Right lobe of liver (tissue), 6 donors: ENCODE measurements at regions not wholly inside any gene's neighbourhood (a gene's known extent, or its start where the extent isn't known, plus 50 kb on each side); places are given as distances from the start of the nearest gene placed in this dataset.

Experiments
- ATAC-seq, 4 donors: fragments of 200-7000 bp; cut with Tn5 transposase; one replicate each; pipeline ENCODE4 v1.9.1; 2020; ENCODE audit warnings: mild to moderate bottlenecking in 4 of 4, moderate library complexity in 4 of 4
- DNase-seq, 3 donors: peaks; one replicate each; pipeline ENCODE4 v3.0.0-alpha.2; 2020
- H3K27ac ChIP-seq, 3 donors: fragments of 200-600 bp; one replicate each; pipeline ENCODE4 v1.8.0; 2022
- H3K27me3 ChIP-seq, 2 donors: fragments of 200-600 bp; one replicate each; pipeline ENCODE4 v1.8.0; 2022
- H3K36me3 ChIP-seq, 4 donors: fragments of 200-600 bp; sonication (generic) in 1 of 4; one replicate each; pipeline versions ENCODE4 v1.5.1 to v1.8.0; 2017 to 2022; ENCODE audit warnings: control low read depth in 1 of 4
- H3K4me1 ChIP-seq, 4 donors: fragments of 200-600 bp; sonication (generic) in 1 of 4; one replicate each; pipeline versions ENCODE4 v1.5.1 to v1.8.0; 2017 to 2022; ENCODE audit warnings: control low read depth in 1 of 4
- H3K4me3 ChIP-seq, 3 donors: fragments of 200-600 bp; one replicate each; pipeline ENCODE4 v1.8.0; 2022
- H3K9me3 ChIP-seq, 4 donors: fragments of 200-600 bp; sonication (generic) in 1 of 4; one replicate each; pipeline versions ENCODE4 v1.5.1 to v1.8.0; 2017 to 2022; ENCODE audit warnings: control low read depth in 1 of 4
- POLR2A ChIP-seq: fragments of 450-650 bp; IDR thresholded peaks from one replicate; pipeline ENCODE4 v1.6.1; 2017; ENCODE audit warnings: antibody characterized with exemption, mild to moderate bottlenecking
- WGBS: methylation state at CpG from one replicate; pipeline ENCODE4 v1.1.6; 2018; ENCODE audit warnings: low coverage, low lambda C conversion rate; ENCODE audit not compliant: insufficient coverage; ENCODE audit errors: missing lambda C conversion rate; 5-methylcytosine and 5-hydroxymethylcytosine counted together
- intact Hi-C, 2 donors: fragments of 100-400 bp; cut with DNase I; formaldehyde crosslinking; loops; one replicate each; pipeline versions ENCODE4 v1.11.2 to v1.14.1; 2022
- TF ChIP-seq, protein P1 (sequence below), 4 donors: fragments of 200-600 bp in 3 of 4; fragments of 450-650 bp in 1 of 4; IDR thresholded peaks; one replicate each; pipeline versions ENCODE4 v1.5.1 to v1.8.0; 2016 to 2022; ENCODE audit warnings: antibody characterized with exemption in 4 of 4, mild to moderate bottlenecking in 2 of 4
- donor health status: DM: no; HTN: yes; CAD: no.
- donor health status: DM: no; HTN: no; CAD: no.
- donor health status: DM: no; HTN: no; CAD: no.
- donor health status: DM: no; HTN: yes; CAD: no.
- donor health status: DM: no; HTN: yes; CAD: no.

DNA sequence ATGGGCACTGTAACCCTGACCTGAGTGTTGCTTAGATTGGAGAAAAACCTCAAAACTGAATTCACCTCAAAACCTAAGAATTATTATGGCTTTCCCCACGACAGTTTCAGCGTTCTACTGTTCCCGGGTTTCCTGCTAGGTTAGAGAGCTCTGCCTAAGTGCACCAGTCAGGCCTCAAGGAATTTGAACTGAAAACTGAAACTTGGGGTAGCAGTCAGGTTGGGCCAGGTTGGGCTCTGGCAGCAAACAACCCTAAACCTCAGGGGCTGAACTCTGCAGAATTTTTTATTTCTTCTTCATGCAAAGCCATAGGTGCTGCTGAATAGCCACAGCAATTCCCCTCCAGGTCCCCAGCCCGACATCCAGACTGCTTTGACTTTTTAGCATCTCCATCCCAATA lies 437.0 kb upstream of the PROX1 start:
- no peaks in the 10 kb centered on the region for H3K9me3 ChIP-seq
- H3K36me3 ChIP-seq, result no peaks in the 10 kb centered on the region
- H3K27ac ChIP-seq, result no peak overlapping the region
- H3K4me3 ChIP-seq, result no peak overlapping the region
- DNase-seq, result no peak
- no peak for ATAC-seq
- intact Hi-C loops, result no loop called here
- WGBS, result 88% methylated on average over 4 of the region's 4 CpGs
- no peaks in the 10 kb centered on the region for H3K4me1 ChIP-seq
- H3K27me3 ChIP-seq, result no peaks in the 10 kb centered on the region
- TF ChIP-seq, protein P1, sequence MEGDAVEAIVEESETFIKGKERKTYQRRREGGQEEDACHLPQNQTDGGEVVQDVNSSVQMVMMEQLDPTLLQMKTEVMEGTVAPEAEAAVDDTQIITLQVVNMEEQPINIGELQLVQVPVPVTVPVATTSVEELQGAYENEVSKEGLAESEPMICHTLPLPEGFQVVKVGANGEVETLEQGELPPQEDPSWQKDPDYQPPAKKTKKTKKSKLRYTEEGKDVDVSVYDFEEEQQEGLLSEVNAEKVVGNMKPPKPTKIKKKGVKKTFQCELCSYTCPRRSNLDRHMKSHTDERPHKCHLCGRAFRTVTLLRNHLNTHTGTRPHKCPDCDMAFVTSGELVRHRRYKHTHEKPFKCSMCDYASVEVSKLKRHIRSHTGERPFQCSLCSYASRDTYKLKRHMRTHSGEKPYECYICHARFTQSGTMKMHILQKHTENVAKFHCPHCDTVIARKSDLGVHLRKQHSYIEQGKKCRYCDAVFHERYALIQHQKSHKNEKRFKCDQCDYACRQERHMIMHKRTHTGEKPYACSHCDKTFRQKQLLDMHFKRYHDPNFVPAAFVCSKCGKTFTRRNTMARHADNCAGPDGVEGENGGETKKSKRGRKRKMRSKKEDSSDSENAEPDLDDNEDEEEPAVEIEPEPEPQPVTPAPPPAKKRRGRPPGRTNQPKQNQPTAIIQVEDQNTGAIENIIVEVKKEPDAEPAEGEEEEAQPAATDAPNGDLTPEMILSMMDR (IDR thresholded peaks at IDR 0.05), result no peak
- no peak for TF ChIP-seq POLR2A

DNA sequence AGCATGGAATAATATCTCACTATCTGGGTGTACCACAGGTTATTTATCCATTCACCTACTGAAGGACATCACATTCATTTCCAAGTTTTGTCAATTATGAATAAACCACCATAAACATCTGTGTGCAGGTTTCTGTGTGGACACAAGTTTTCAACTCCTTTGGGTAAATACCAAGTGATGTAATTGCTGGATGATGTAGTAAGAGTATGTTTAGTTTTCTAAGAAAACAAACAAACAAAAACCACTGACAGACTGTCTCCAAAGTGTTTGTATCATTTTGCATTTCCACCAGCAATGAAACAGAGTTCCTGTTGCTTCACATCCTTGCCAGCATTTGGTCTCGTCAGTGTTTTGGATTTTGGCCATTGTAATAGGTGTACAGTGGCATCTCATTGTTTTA lies 435.7 kb upstream of the PROX1 start:
- no peaks in the 10 kb centered on the region for H3K27me3 ChIP-seq
- intact Hi-C loops, result no loop called here
- no peaks in the 10 kb centered on the region for H3K9me3 ChIP-seq
- ATAC-seq (peak; percentile 40 to 84 (median 58)), DNase-seq (no peak)
- no peak for TF ChIP-seq POLR2A
- TF ChIP-seq, protein P1 (IDR thresholded peaks at IDR 0.05), result no peak
- WGBS, result 21% methylated on average over 1 of the region's 1 CpG
- H3K4me1 ChIP-seq, result no peaks in the 10 kb centered on the region
- H3K27ac ChIP-seq, result no peak overlapping the region
- H3K4me3 ChIP-seq, result no peak overlapping the region
- no peaks in the 10 kb centered on the region for H3K36me3 ChIP-seq

DNA sequence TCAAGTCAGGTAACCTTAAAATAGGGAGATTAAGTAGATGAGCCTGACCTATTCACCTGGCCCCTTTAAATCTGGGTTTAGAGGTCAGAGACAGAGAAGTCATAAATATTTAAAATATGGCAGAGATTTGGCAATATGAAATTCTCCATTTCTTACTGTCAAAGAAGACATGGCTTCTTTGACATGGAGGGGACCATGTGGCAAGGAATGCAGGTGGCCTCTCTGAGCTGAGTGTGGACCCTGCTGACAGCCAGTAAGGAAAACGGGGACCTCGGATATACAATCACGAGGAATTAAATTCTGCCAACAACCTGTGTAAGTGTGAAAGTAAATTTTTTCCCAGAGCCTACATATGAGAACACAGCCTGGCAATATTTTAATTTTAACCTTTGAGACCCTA lies 427.5 kb upstream of the PROX1 start:
- Histone ChIP-seq H3K9me3 (no peaks in the 10 kb centered on the region), H3K36me3 (no peaks in the 10 kb centered on the region), H3K27ac (no peak overlapping the region), H3K4me3 (no peak overlapping the region), H3K4me1 (no peaks in the 10 kb centered on the region), H3K27me3 (no peaks in the 10 kb centered on the region)
- intact Hi-C loops, result no loop called here
- WGBS, result 89% methylated on average over 3 of the region's 3 CpGs
- TF ChIP-seq POLR2A, result no peak
- TF ChIP-seq, protein P1 (IDR thresholded peaks at IDR 0.05), result no peak
- DNase-seq (no peak), ATAC-seq (no peak)

DNA sequence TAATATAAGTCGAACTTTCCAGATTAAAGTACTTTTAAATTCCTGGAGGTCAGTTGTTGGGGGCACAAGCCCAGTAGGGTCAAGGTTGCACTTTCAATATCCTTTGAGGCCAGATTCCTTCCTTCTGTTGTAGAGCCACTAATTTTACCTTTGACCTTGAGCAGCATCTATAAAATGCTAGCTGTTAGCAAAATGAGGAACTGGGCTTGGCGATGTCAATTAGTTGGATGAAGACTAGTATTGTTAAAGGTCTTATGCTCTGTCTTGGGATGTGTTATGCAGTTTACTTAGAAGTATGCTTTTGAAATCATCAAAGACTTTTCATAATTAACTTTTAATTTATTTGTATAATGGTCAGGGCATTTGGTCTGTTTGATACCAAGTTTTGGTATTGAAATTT lies 425.9 kb upstream of the PROX1 start:
- Histone ChIP-seq H3K9me3 (no peaks in the 10 kb centered on the region), H3K4me1 (no peaks in the 10 kb centered on the region), H3K4me3 (no peak overlapping the region), H3K27ac (no peak overlapping the region), H3K27me3 (no peaks in the 10 kb centered on the region), H3K36me3 (no peaks in the 10 kb centered on the region)
- ATAC-seq (no peak), DNase-seq (no peak)
- TF ChIP-seq POLR2A, result no peak
- TF ChIP-seq, protein P1 (IDR thresholded peaks at IDR 0.05), result no peak
- WGBS, result 89% methylated on average over 2 of the region's 2 CpGs
- intact Hi-C loops, result no loop called here

DNA sequence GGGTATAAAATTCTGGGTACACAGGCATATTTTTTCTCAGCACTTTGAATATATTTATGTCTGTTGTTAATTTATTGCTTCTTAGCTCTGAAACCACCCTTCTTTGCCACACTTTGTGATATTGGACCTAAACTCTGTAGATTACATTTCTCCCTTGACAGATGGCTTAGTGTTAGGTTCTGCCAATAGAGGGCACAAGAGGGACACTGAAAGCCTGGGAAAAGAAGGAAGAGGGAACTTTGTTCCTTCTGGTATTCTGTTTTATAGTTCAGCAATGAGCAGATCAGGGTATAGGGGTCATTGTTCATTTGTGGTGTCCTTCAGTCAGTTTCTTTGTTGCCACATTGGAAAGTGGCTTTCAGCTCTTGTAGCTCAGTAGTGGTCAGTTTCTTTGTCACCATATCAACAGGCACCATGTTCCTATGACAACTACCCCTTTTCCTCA lies 423.5 kb upstream of the PROX1 start:
- Histone ChIP-seq H3K9me3 (no peaks in the 10 kb centered on the region), H3K27ac (no peak overlapping the region), H3K36me3 (no peaks in the 10 kb centered on the region), H3K27me3 (no peaks in the 10 kb centered on the region), H3K4me1 (no peaks in the 10 kb centered on the region), H3K4me3 (no peak overlapping the region)
- peak; percentile 97 to 100 (median 98) for ATAC-seq
- intact Hi-C loops, result no loop called here
- peak in 1 of 3 donors; percentile 47 for DNase-seq
- TF ChIP-seq POLR2A, result no peak
- TF ChIP-seq, protein P1 (IDR thresholded peaks at IDR 0.05), result peak; percentile 61 to 76 (median 64)
